ENCODE measurements at regions not wholly inside any gene's neighbourhood (a gene's known extent, or its start where the extent isn't known, plus 50 kb on each side); places are given as distances from the start of the nearest gene placed in this dataset.

DNA sequence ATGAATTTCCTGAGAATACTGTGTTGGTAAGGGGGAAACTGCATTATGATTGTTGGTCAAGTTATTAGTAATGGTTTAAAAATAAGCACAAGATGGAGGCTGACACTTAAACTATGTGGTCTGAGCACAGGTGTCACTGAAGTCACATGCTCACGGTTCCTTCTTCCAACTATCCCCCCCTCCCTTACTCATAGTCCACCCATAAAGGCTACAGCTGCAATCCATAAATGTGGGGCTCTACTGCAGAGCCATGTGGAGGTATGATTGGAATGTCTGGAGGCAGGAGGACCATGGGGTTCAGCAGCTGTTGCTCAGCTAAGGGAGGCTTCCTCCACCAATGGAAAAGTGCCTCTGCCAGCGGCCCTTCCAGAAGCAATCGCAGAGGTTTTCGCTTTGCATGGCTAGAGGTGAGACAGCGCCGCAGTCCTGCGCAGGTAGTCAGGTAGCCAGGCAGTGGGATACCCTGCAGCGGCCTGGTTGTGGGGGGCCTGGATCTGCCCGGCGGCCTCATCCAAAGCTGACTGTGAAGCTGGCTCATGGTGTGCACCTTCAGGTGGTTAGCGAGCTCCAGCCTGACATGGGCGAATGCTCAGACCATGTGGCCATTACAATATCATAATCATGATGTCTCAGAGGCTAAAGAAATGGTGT, 249.6 kb downstream of the DCDC2C start:
- TF ChIP-seq POLR2A (IDR thresholded peaks at IDR 0.05; ENCODE audit: low read length) (no peak), GATA1 (IDR thresholded peaks at IDR 0.05; ENCODE audit: low read depth, low read length) (no peak)
